Neural cell (in vitro differentiated cells): ENCODE measurements at regions not wholly inside any gene's neighbourhood (a gene's known extent, or its start where the extent isn't known, plus 50 kb on each side); places are given as distances from the start of the nearest gene placed in this dataset.

Experiments used
- H2AFZ ChIP-seq: fragments of 200-600, 300-800 bp; sonication (generic), shearing (Covaris generic); 2 replicates; pipeline ENCODE4 v1.6.0; 2014; ENCODE audit warnings: low read depth, mild to moderate bottlenecking, antibody characterized with exemption, low read length, moderate library complexity
- H3F3A ChIP-seq: fragments of 200-600 bp; shearing (Covaris generic); 2 replicates; pipeline ENCODE4 v1.6.1; 2016; ENCODE audit warnings: mild to moderate bottlenecking, moderate library complexity, mixed read lengths, antibody characterized with exemption, low read length; ENCODE audit not compliant: insufficient read depth, poor library complexity, severe bottlenecking
- H3K27ac ChIP-seq: fragments of 200-600, 300-800 bp; sonication (generic), shearing (Covaris generic); 2 replicates; pipeline ENCODE4 v1.5.1; 2014; ENCODE audit warnings: mild to moderate bottlenecking, low read length, moderate library complexity
- H3K27me3 ChIP-seq: fragments of 300-800, 200-600 bp; sonication (generic), shearing (Covaris generic); 2 replicates; pipeline ENCODE4 v1.6.0; 2014; ENCODE audit warnings: mild to moderate bottlenecking, low read depth, low read length, moderate library complexity; ENCODE audit not compliant: insufficient read depth
- H3K36me3 ChIP-seq: fragments of 300-800, 200-600 bp; sonication (generic), shearing (Covaris generic); 2 replicates; pipeline ENCODE4 v1.5.1; 2014; ENCODE audit warnings: mild to moderate bottlenecking, antibody characterized with exemption, low read length, moderate library complexity; ENCODE audit not compliant: insufficient read depth
- H3K4me2 ChIP-seq: fragments of 300-800, 200-600 bp; sonication (generic), shearing (Covaris generic); 2 replicates; pipeline ENCODE4 v1.6.0; 2014; ENCODE audit warnings: mild to moderate bottlenecking, low read length
- H3K4me3 ChIP-seq: fragments of 300-800, 200-600 bp; sonication (generic), shearing (Covaris generic); 2 replicates; pipeline ENCODE4 v1.5.1; 2014; ENCODE audit warnings: mild to moderate bottlenecking, low read length, moderate library complexity
- H3K79me2 ChIP-seq: fragments of 200-600 bp; shearing (Covaris generic); replicated peaks from 2 replicates; pipeline ENCODE4 v1.6.0; 2014; ENCODE audit warnings: mild to moderate bottlenecking, low read length, moderate library complexity; ENCODE audit not compliant: insufficient read depth
- H3K9ac ChIP-seq: fragments of 300-800, 200-600 bp; sonication (generic), shearing (Covaris generic); 2 replicates; pipeline ENCODE4 v1.6.1; 2016; ENCODE audit warnings: mild to moderate bottlenecking, low read length, mixed read lengths
- H3K9me2 ChIP-seq: fragments of 200-600 bp; shearing (Covaris generic); 2 replicates; pipeline ENCODE4 v1.6.1; 2016; ENCODE audit warnings: mild to moderate bottlenecking, low read length, mixed read lengths; ENCODE audit not compliant: insufficient read depth
- H3K9me3 ChIP-seq: fragments of 200-600, 300-800 bp; sonication (generic), shearing (Covaris generic); 2 replicates; pipeline ENCODE4 v1.6.1; 2016; ENCODE audit warnings: mild to moderate bottlenecking, mixed run types, low read length, moderate library complexity, mixed read lengths
- H4K20me1 ChIP-seq: fragments of 200-600 bp; shearing (Covaris generic); 2 replicates; pipeline ENCODE4 v1.6.1; 2016; ENCODE audit warnings: mild to moderate bottlenecking, mixed run types; ENCODE audit not compliant: insufficient read depth
- CTCF ChIP-seq: fragments of 450-650 bp; IDR thresholded peaks from 2 replicates; pipeline ENCODE4 v1.5.1; 2014; ENCODE audit warnings: antibody characterized with exemption, mild to moderate bottlenecking, moderate library complexity; ENCODE audit not compliant: poor library complexity, severe bottlenecking
- EP300 ChIP-seq: fragments of 450-650 bp; conservative IDR thresholded peaks from 2 replicates; pipeline ENCODE4 v1.6.1; 2014; ENCODE audit warnings: antibody characterized with exemption, mild to moderate bottlenecking, moderate library complexity; ENCODE audit not compliant: poor library complexity, severe bottlenecking
- EZH2 ChIP-seq: fragments of 200-600, 300-800 bp; shearing (Covaris generic), sonication (generic); IDR thresholded peaks from 2 replicates; pipeline ENCODE4 v1.6.1; 2014; ENCODE audit warnings: antibody characterized with exemption, low read length, borderline replicate concordance, mild to moderate bottlenecking; ENCODE audit not compliant: insufficient read depth, poor library complexity, severe bottlenecking
- MXI1 ChIP-seq: fragments of 450-650 bp; conservative IDR thresholded peaks from 2 replicates; pipeline ENCODE4 v1.6.1; 2014; ENCODE audit warnings: antibody characterized with exemption, mild to moderate bottlenecking; ENCODE audit not compliant: poor library complexity, severe bottlenecking
- POLR2AphosphoS5 ChIP-seq: IDR thresholded peaks from 2 replicates; pipeline ENCODE4 v1.6.1; 2012
- RAD21 ChIP-seq: fragments of 450-650 bp; conservative IDR thresholded peaks from 2 replicates; pipeline ENCODE4 v1.6.1; 2014; ENCODE audit warnings: antibody characterized with exemption, mild to moderate bottlenecking, moderate library complexity
- REST ChIP-seq: IDR thresholded peaks from 2 replicates; pipeline ENCODE4 v1.6.1; 2012; ENCODE audit warnings: borderline replicate concordance
- SMC3 ChIP-seq: fragments of 450-650 bp; conservative IDR thresholded peaks from 2 replicates; pipeline ENCODE4 v1.6.1; 2014; ENCODE audit warnings: antibody characterized with exemption, mild to moderate bottlenecking, moderate library complexity; ENCODE audit not compliant: poor library complexity
- TAF1 ChIP-seq: IDR thresholded peaks from 2 replicates; pipeline ENCODE4 v1.6.1; 2012; ENCODE audit warnings: low read depth

GRCh38 chr4:189117426-189117825, 823.2 kb upstream of the FRG1 start:
- H3K36me3 ChIP-seq = no peaks in the 10 kb centered on the region
- no peak overlapping the region for H3K4me2 ChIP-seq
- no peak overlapping the region for H3K4me3 ChIP-seq
- no peaks in the 10 kb centered on the region for H4K20me1 ChIP-seq
- H3F3A ChIP-seq = no peaks in the 10 kb centered on the region
- no peaks in the 10 kb centered on the region for H3K27me3 ChIP-seq
- no peaks in the 10 kb centered on the region for H3K79me2 ChIP-seq
- H3K9me3 ChIP-seq = no peaks in the 10 kb centered on the region
- H3K27ac ChIP-seq = no peak overlapping the region
- TF ChIP-seq REST (no peak), EZH2 (no peak), SMC3 (no peak), RAD21 (no peak), EP300 (no peak), TAF1 (no peak), CTCF (no peak), POLR2AphosphoS5 (no peak), MXI1 (no peak)
- H3K9me2 ChIP-seq = no peaks in the 10 kb centered on the region
- H3K9ac ChIP-seq = no peak overlapping the region
- H2AFZ ChIP-seq = no peak overlapping the region

GRCh38 chr4:189121336-189121735, 819.3 kb upstream of the FRG1 start:
- Histone ChIP-seq H4K20me1 (no peaks in the 10 kb centered on the region), H3K4me3 (no peak overlapping the region), H3K9me3 (no peaks in the 10 kb centered on the region), H3F3A (no peaks in the 10 kb centered on the region), H3K4me2 (no peak overlapping the region), H2AFZ (no peak overlapping the region), H3K36me3 (no peaks in the 10 kb centered on the region), H3K79me2 (no peaks in the 10 kb centered on the region), H3K9ac (no peak overlapping the region), H3K27me3 (no peaks in the 10 kb centered on the region), H3K9me2 (no peaks in the 10 kb centered on the region), H3K27ac (no peak overlapping the region)
- TF ChIP-seq CTCF = no peak
- TF ChIP-seq EZH2 = no peak
- no peak for TF ChIP-seq REST
- TF ChIP-seq EP300 = no peak
- TF ChIP-seq SMC3 = no peak
- no peak for TF ChIP-seq POLR2AphosphoS5
- TF ChIP-seq TAF1 = no peak
- no peak for TF ChIP-seq RAD21
- no peak for TF ChIP-seq MXI1
